ENCODE measurements at regions not wholly inside any gene's neighbourhood (a gene's known extent, or its start where the extent isn't known, plus 50 kb on each side); places are given as distances from the start of the nearest gene placed in this dataset.
"Not testable (repeated sequence)": the region's sequence is repeated elsewhere in the genome, so short reads cannot be mapped to it uniquely, and the experiment has no call there.

GRCh38 chr11:26839911-26840698, 118.2 kb upstream of the SLC5A12 start:
- no peak for DNase-seq (ENCODE audit: low read depth in 4 of 4, low spot score in 3 of 4)

GRCh38 chr11:26841818-26842473, 120.1 kb upstream of the SLC5A12 start:
- no peak for DNase-seq (ENCODE audit: low read depth in 4 of 4, low spot score in 3 of 4)

GRCh38 chr11:26842478-26843282, 120.8 kb upstream of the SLC5A12 start:
- DNase-seq (ENCODE audit: low read depth in 4 of 4, low spot score in 3 of 4) = no peak

- DNase-seq (ENCODE audit: low read depth in 4 of 4, low spot score in 3 of 4) = no peak
These were observed 121.7 kb upstream of the SLC5A12 start for GRCh38 chr11:26843539-26843938.

- no peak for DNase-seq (ENCODE audit: low read depth in 4 of 4, low spot score in 3 of 4)
These were observed 123.1 kb upstream of the SLC5A12 start for GRCh38 chr11:26844963-26845362.

GRCh38 chr11:26846227-26846626, 124.4 kb upstream of the SLC5A12 start:
- no peak for DNase-seq (ENCODE audit: low read depth in 4 of 4, low spot score in 3 of 4)

- DNase-seq (ENCODE audit: low read depth in 4 of 4, low spot score in 3 of 4) = no peak
These were observed 125.6 kb upstream of the SLC5A12 start for GRCh38 chr11:26847459-26847858.

GRCh38 chr11:26847977-26848376, 126.1 kb upstream of the SLC5A12 start:
- no peak for DNase-seq (ENCODE audit: low read depth in 4 of 4, low spot score in 3 of 4)

GRCh38 chr11:26849036-26849435, 127.2 kb upstream of the SLC5A12 start:
- no peak for DNase-seq (ENCODE audit: low read depth in 4 of 4, low spot score in 3 of 4)

- DNase-seq (ENCODE audit: low read depth in 4 of 4, low spot score in 3 of 4) = no peak
These were observed 129.4 kb upstream of the SLC5A12 start for GRCh38 chr11:26851291-26851690.

- DNase-seq (ENCODE audit: low read depth in 4 of 4, low spot score in 3 of 4) = no peak
These were observed 129.8 kb upstream of the SLC5A12 start for GRCh38 chr11:26851696-26852095.

GRCh38 chr11:26858098-26858497, 135.8 kb upstream of the FIBIN start:
- no peak for DNase-seq (ENCODE audit: low read depth in 4 of 4, low spot score in 3 of 4)

- no peak for DNase-seq (ENCODE audit: low read depth in 4 of 4, low spot score in 3 of 4)
These were observed 134.5 kb upstream of the FIBIN start for GRCh38 chr11:26859416-26859815.

GRCh38 chr11:26860091-26860780, 133.7 kb upstream of the FIBIN start:
- DNase-seq (ENCODE audit: low read depth in 4 of 4, low spot score in 3 of 4) = no peak

- DNase-seq (ENCODE audit: low read depth in 4 of 4, low spot score in 3 of 4) = no peak
These were observed 133.0 kb upstream of the FIBIN start for GRCh38 chr11:26860895-26861294.

- no peak for DNase-seq (ENCODE audit: low read depth in 4 of 4, low spot score in 3 of 4)
These were observed 131.1 kb upstream of the FIBIN start for GRCh38 chr11:26862801-26863200.

GRCh38 chr11:26865703-26866102, 128.2 kb upstream of the FIBIN start:
- DNase-seq (ENCODE audit: low read depth in 4 of 4, low spot score in 3 of 4) = no peak

GRCh38 chr11:26867286-26867685, 126.6 kb upstream of the FIBIN start:
- no peak for DNase-seq (ENCODE audit: low read depth in 4 of 4, low spot score in 3 of 4)

GRCh38 chr11:26878959-26879581, 114.8 kb upstream of the FIBIN start:
- no peak for DNase-seq (ENCODE audit: low read depth in 4 of 4, low spot score in 3 of 4)

GRCh38 chr11:26882363-26882880, 111.5 kb upstream of the FIBIN start:
- not testable (repeated sequence) for DNase-seq (ENCODE audit: low read depth in 4 of 4, low spot score in 3 of 4)

All from right renal pelvis (tissue), 4 donors.